NOMO-1 treated with dmso at 0.1 percent for 144 hours (cell line): ENCODE measurements at regions not wholly inside any gene's neighbourhood (a gene's known extent, or its start where the extent isn't known, plus 50 kb on each side); places are given as distances from the start of the nearest gene placed in this dataset.
"Not testable (repeated sequence)": the region's sequence is repeated elsewhere in the genome, so short reads cannot be mapped to it uniquely, and the experiment has no call there.

Experiments used
- DNase-seq: peaks from one replicate; lab custom pipeline; 2025; ENCODE audit not compliant: unreplicated experiment; lab: John Stamatoyannopoulos, UW

GRCh38 chr2:109052922-109053321, 63.9 kb upstream of the EDAR start:
- no peak for DNase-seq

GRCh38 chr2:109049022-109049421, 60.0 kb upstream of the EDAR start:
- DNase-seq = no peak

- no peak for DNase-seq
Observed at GRCh38 chr2:109048163-109048562, 59.1 kb upstream of the EDAR start.

GRCh38 chr2:109047569-109047968, 58.5 kb upstream of the EDAR start:
- not testable (repeated sequence) for DNase-seq

GRCh38 chr2:109046925-109047508, 58.0 kb upstream of the EDAR start:
- DNase-seq = peak; percentile 27

GRCh38 chr2:109045505-109045904, 56.5 kb upstream of the EDAR start:
- DNase-seq = no peak

GRCh38 chr2:109038992-109039391, 50.0 kb upstream of the EDAR start:
- no peak for DNase-seq
